ENCODE measurements at regions not wholly inside any gene's neighbourhood (a gene's known extent, or its start where the extent isn't known, plus 50 kb on each side); places are given as distances from the start of the nearest gene placed in this dataset.

- TF ChIP-seq CTCF (IDR thresholded peaks at IDR 0.05) (no peak), POLR2A (IDR thresholded peaks at IDR 0.05) (no peak)
Observed at GRCh38 chr14:89669193-89669592, 252.2 kb upstream of the FOXN3 start.

Measured in vagina (tissue), 2 donors.